IMR-90 (cell line): ENCODE measurements at regions not wholly inside any gene's neighbourhood (a gene's known extent, or its start where the extent isn't known, plus 50 kb on each side); places are given as distances from the start of the nearest gene placed in this dataset.

Experiments
- BHLHE40 ChIP-seq: fragments of 150-350 bp; IDR thresholded peaks from 2 replicates; pipeline ENCODE4 v1.6.1; 2016; ENCODE audit warnings: mild to moderate bottlenecking, low read depth, low read length
- CTCF ChIP-seq: conservative IDR thresholded peaks from 2 replicates; pipeline ENCODE4 v1.5.1; 2012; ENCODE audit warnings: mild to moderate bottlenecking, low read depth, low read length, improper control_type of control experiment
- MXI1 ChIP-seq: IDR thresholded peaks from 2 replicates; pipeline ENCODE4 v1.6.1; 2012; ENCODE audit warnings: low read depth, mild to moderate bottlenecking, low read length, moderate library complexity, borderline replicate concordance

- TF ChIP-seq CTCF = no peak
- no peak for TF ChIP-seq BHLHE40
- no peak for TF ChIP-seq MXI1
Observed at GRCh38 chr10:60485025-60485424, 95.3 kb upstream of the ANK3 start.
